ENCODE measurements at regions not wholly inside any gene's neighbourhood (a gene's known extent, or its start where the extent isn't known, plus 50 kb on each side); places are given as distances from the start of the nearest gene placed in this dataset.

GRCh38 chr6:71053475-71053874 lies 96.6 kb upstream of the B3GAT2 start:
- H3K27ac ChIP-seq: no peak overlapping the region
- DNase-seq (ENCODE audit: low spot score): no peak
- H3K4me3 ChIP-seq: no peak overlapping the region
- TF ChIP-seq CTCF (IDR thresholded peaks at IDR 0.05): no peak

GRCh38 chr6:71056656-71057055 lies 99.8 kb upstream of the B3GAT2 start:
- TF ChIP-seq CTCF (IDR thresholded peaks at IDR 0.05): no peak
- Histone ChIP-seq H3K27ac (no peak overlapping the region), H3K4me3 (no peak overlapping the region)
- no peak for DNase-seq (ENCODE audit: low spot score)

GRCh38 chr6:71066153-71066552 lies 109.3 kb upstream of the B3GAT2 start:
- no peak for TF ChIP-seq CTCF (IDR thresholded peaks at IDR 0.05)
- DNase-seq (ENCODE audit: low spot score): no peak
- H3K4me3 ChIP-seq: no peak overlapping the region
- no peak overlapping the region for H3K27ac ChIP-seq

GRCh38 chr6:71067816-71068215 lies 111.0 kb upstream of the B3GAT2 start:
- no peak for TF ChIP-seq CTCF (IDR thresholded peaks at IDR 0.05)
- H3K27ac ChIP-seq: no peak overlapping the region
- DNase-seq (ENCODE audit: low spot score): no peak

GRCh38 chr6:71072508-71072907 lies 115.6 kb upstream of the B3GAT2 start:
- H3K27ac ChIP-seq: no peak overlapping the region
- no peak overlapping the region for H3K4me3 ChIP-seq
- no peak for DNase-seq (ENCODE audit: low spot score)
- no peak for TF ChIP-seq CTCF (IDR thresholded peaks at IDR 0.05)

More at GRCh38 chr6:71067816-71068215, 111.0 kb upstream of the B3GAT2 start:
- no peak overlapping the region for H3K4me3 ChIP-seq

GRCh38 chr6:71077655-71078054 lies 120.8 kb upstream of the B3GAT2 start:
- no peak for DNase-seq (ENCODE audit: low spot score)
- no peak for TF ChIP-seq CTCF (IDR thresholded peaks at IDR 0.05)
- no peak overlapping the region for H3K4me3 ChIP-seq
- H3K27ac ChIP-seq: no peak overlapping the region

- Histone ChIP-seq H3K4me3 (no peak overlapping the region), H3K27ac (no peak overlapping the region)
- DNase-seq (ENCODE audit: low spot score): no peak
- no peak for TF ChIP-seq CTCF (IDR thresholded peaks at IDR 0.05)
These were observed 122.8 kb upstream of the B3GAT2 start for GRCh38 chr6:71079677-71080076.

Measured in coronary artery (tissue), 2 donors.